IPS-18a (cell line): ENCODE measurements at regions not wholly inside any gene's neighbourhood (a gene's known extent, or its start where the extent isn't known, plus 50 kb on each side); places are given as distances from the start of the nearest gene placed in this dataset.

Experiments used
- H3K27ac ChIP-seq: one replicate; pipeline ENCODE4 v1.5.1; 2013; ENCODE audit warnings: low read length
- H3K27me3 ChIP-seq: one replicate; pipeline ENCODE4 v1.6.1; 2013; ENCODE audit warnings: mild to moderate bottlenecking, low read length; ENCODE audit not compliant: control insufficient read depth, insufficient read depth
- H3K36me3 ChIP-seq: one replicate; pipeline ENCODE4 v1.6.1; 2013; ENCODE audit warnings: low read depth, low read length; ENCODE audit not compliant: control insufficient read depth
- H3K4me1 ChIP-seq: one replicate; pipeline ENCODE4 v1.6.1; 2013; ENCODE audit warnings: low read depth, low read length; ENCODE audit not compliant: control insufficient read depth
- H3K4me3 ChIP-seq: one replicate; pipeline ENCODE4 v1.5.1; 2013; ENCODE audit warnings: low read length
- H3K9ac ChIP-seq: one replicate; pipeline ENCODE4 v1.6.1; 2013; ENCODE audit warnings: mild to moderate bottlenecking, low read length, moderate library complexity
- H3K9me3 ChIP-seq: one replicate; pipeline ENCODE4 v1.6.1; 2013; ENCODE audit warnings: low read depth, low read length; ENCODE audit not compliant: control insufficient read depth

GRCh38 chr17:79299349-79299748 lies 224.7 kb downstream of the ENGASE start:
- H3K9me3 ChIP-seq = no peaks in the 10 kb centered on the region

DNA sequence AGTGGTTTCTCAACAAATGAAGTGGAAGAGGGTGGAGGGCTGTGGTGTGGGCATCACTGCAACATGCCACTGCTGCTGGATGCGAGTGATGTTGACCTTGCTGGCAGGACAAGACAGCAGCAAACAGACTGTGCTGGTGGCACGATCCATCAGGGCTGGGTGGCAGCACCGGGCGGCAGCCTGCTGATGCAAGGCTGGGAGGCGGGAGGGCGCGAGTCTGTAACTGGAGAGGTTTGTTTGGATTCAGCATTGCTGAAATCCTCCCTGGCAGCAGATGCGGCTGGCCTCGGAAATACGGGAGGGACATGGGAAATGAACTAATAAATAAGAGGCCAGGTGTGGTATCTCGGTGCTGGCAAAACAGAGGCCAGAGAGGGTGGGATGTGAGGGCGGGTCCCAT lies 224.2 kb downstream of the ENGASE start:
- H3K4me1 ChIP-seq = no peaks in the 10 kb centered on the region
- H3K27ac ChIP-seq = no peak overlapping the region
- no peak overlapping the region for H3K9ac ChIP-seq
- no peak overlapping the region for H3K4me3 ChIP-seq
- no peaks in the 10 kb centered on the region for H3K9me3 ChIP-seq
- H3K36me3 ChIP-seq = no peaks in the 10 kb centered on the region
- H3K27me3 ChIP-seq = peaks cover 10% of the 10 kb centered on the region

More at GRCh38 chr17:79299349-79299748, 224.7 kb downstream of the ENGASE start:
- H3K4me1 ChIP-seq = no peaks in the 10 kb centered on the region
- peaks cover 10% of the 10 kb centered on the region for H3K27me3 ChIP-seq
- no peak overlapping the region for H3K9ac ChIP-seq
- H3K27ac ChIP-seq = no peak overlapping the region
- H3K4me3 ChIP-seq = no peak overlapping the region
- no peaks in the 10 kb centered on the region for H3K36me3 ChIP-seq

DNA sequence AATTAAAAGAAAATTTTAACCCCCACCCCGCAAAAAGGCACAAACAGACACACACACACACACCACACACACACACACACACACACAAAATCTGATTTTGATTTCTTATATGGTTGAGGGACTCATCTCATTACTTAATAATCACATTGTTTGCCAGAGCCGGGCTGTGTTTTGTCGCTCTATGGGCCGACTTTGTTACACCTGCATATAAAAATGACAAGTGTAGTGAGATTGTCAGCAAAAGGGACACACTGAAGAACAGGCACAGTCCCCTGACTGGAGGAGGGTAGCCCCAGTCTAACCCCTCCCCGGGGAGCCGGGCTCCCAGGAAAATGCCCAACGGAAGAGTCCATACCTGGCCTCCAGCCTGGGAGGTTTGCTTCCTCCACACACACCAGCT lies 221.6 kb downstream of the ENGASE start:
- Histone ChIP-seq H3K9ac (no peak overlapping the region), H3K9me3 (no peaks in the 10 kb centered on the region), H3K27me3 (peaks cover 10% of the 10 kb centered on the region), H3K4me3 (no peak overlapping the region), H3K27ac (no peak overlapping the region), H3K4me1 (no peaks in the 10 kb centered on the region), H3K36me3 (no peaks in the 10 kb centered on the region)

- no peak overlapping the region for H3K9ac ChIP-seq
- H3K4me1 ChIP-seq = no peaks in the 10 kb centered on the region
- no peak overlapping the region for H3K4me3 ChIP-seq
- H3K27me3 ChIP-seq = peaks cover 10% of the 10 kb centered on the region
- no peak overlapping the region for H3K27ac ChIP-seq
- H3K36me3 ChIP-seq = no peaks in the 10 kb centered on the region
- H3K9me3 ChIP-seq = no peaks in the 10 kb centered on the region
Observed at GRCh38 chr17:79295307-79295706, 220.7 kb downstream of the ENGASE start.

DNA sequence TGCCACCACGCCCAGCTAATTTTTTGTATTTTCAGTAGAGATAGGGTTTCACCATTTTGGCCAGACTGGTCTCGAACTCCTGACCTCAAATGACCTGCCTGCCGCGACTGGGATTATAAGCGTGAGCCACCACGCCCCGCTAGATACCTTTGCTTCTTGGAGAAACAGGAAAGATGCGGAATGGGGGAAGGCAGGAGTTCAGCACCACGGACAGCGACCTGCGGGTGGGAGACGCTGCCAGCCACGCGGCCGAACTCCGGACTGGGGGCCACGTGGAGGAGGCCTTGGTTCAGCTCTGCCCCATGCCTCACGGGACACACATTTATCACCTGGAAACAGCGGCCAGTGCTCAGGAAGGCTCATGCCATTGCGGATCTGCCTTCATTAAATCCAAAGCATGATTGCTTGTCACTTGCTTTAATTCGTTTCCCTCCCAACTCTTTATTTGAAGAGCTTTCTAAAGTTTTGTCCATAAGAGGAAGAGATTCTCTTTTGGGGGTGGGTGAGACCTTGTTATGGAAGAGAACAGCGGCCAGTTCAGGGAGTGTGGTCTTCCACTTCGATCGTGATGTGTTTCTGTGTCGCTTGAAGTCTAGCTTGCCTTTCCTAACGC lies 219.9 kb downstream of the ENGASE start:
- Histone ChIP-seq H3K9ac (no peak overlapping the region), H3K27me3 (peaks cover 10% of the 10 kb centered on the region)

DNA sequence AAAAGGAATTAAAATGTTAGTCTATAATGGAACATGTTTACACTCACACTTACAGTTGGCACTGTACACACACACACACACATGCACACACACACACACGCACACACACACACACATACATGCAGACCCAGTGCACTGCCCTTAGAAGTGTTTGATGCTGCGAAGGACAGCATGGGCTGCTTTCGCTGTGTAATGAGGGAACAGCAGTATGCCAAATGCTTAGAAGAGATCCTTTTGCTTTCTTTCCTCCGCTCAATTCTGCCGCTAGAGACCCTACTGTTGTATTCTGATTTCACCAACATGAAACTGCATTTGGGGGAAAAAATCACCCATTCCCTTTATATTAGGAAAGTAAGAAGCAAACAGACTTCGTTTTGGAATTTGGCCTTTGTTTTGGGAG lies 217.9 kb downstream of the ENGASE start:
- H3K4me3 ChIP-seq = no peak overlapping the region
- H3K4me1 ChIP-seq = no peaks in the 10 kb centered on the region
- no peak overlapping the region for H3K27ac ChIP-seq
- H3K27me3 ChIP-seq = peaks cover 10% of the 10 kb centered on the region
- no peaks in the 10 kb centered on the region for H3K9me3 ChIP-seq
- no peak overlapping the region for H3K9ac ChIP-seq
- H3K36me3 ChIP-seq = no peaks in the 10 kb centered on the region

More for the DNA sequence above, 219.9 kb downstream of the ENGASE start:
- H3K36me3 ChIP-seq = no peaks in the 10 kb centered on the region
- no peak overlapping the region for H3K4me3 ChIP-seq
- no peaks in the 10 kb centered on the region for H3K9me3 ChIP-seq
- H3K4me1 ChIP-seq = no peaks in the 10 kb centered on the region
- H3K27ac ChIP-seq = no peak overlapping the region

DNA sequence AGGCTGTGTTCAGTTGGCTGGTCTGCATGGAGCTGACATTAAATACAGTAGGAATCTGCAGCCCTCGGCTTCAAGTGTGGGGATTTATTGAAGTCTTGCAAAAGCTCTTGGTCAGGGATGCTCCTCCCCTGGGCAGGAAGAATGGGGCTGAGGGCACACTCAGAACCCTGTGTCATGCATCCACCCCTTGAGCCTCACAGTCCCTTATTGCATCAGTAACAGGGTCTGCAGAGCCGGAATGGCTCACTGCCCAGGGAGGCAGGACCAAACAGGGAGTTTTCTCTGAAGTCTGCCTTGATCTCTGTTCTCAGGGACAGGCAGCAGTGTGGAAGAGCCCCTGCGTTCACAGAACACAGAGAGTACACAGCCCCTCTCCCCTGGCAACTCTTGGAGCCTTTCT lies 216.8 kb downstream of the ENGASE start:
- peaks cover 10% of the 10 kb centered on the region for H3K27me3 ChIP-seq
- no peaks in the 10 kb centered on the region for H3K4me1 ChIP-seq
- no peak overlapping the region for H3K27ac ChIP-seq
- H3K4me3 ChIP-seq = no peak overlapping the region
- no peaks in the 10 kb centered on the region for H3K36me3 ChIP-seq
- no peaks in the 10 kb centered on the region for H3K9me3 ChIP-seq
- H3K9ac ChIP-seq = no peak overlapping the region

GRCh38 chr17:79290726-79291125 lies 216.1 kb downstream of the ENGASE start:
- Histone ChIP-seq H3K36me3 (no peaks in the 10 kb centered on the region), H3K9me3 (no peaks in the 10 kb centered on the region), H3K4me3 (no peak overlapping the region), H3K9ac (no peak overlapping the region), H3K4me1 (no peaks in the 10 kb centered on the region), H3K27ac (no peak overlapping the region), H3K27me3 (peaks cover 10% of the 10 kb centered on the region)

GRCh38 chr17:79288950-79289349 lies 214.3 kb downstream of the ENGASE start:
- Histone ChIP-seq H3K9me3 (no peaks in the 10 kb centered on the region), H3K9ac (no peak overlapping the region), H3K27me3 (no peaks in the 10 kb centered on the region)

GRCh38 chr17:79286440-79286839 lies 211.8 kb downstream of the ENGASE start:
- Histone ChIP-seq H3K9me3 (no peaks in the 10 kb centered on the region), H3K4me1 (no peaks in the 10 kb centered on the region), H3K27ac (no peak overlapping the region), H3K27me3 (no peaks in the 10 kb centered on the region), H3K36me3 (no peaks in the 10 kb centered on the region), H3K4me3 (no peak overlapping the region), H3K9ac (no peak overlapping the region)

More at GRCh38 chr17:79288950-79289349, 214.3 kb downstream of the ENGASE start:
- no peak overlapping the region for H3K27ac ChIP-seq
- no peak overlapping the region for H3K4me3 ChIP-seq
- no peaks in the 10 kb centered on the region for H3K4me1 ChIP-seq
- no peaks in the 10 kb centered on the region for H3K36me3 ChIP-seq

GRCh38 chr17:79285973-79286372 lies 211.3 kb downstream of the ENGASE start:
- H3K36me3 ChIP-seq = no peaks in the 10 kb centered on the region
- no peak overlapping the region for H3K4me3 ChIP-seq
- H3K9me3 ChIP-seq = no peaks in the 10 kb centered on the region
- no peak overlapping the region for H3K27ac ChIP-seq
- no peak overlapping the region for H3K9ac ChIP-seq
- no peaks in the 10 kb centered on the region for H3K4me1 ChIP-seq
- no peaks in the 10 kb centered on the region for H3K27me3 ChIP-seq

GRCh38 chr17:79282294-79282693 lies 207.7 kb downstream of the ENGASE start:
- no peak overlapping the region for H3K9ac ChIP-seq
- H3K9me3 ChIP-seq = no peaks in the 10 kb centered on the region
- no peak overlapping the region for H3K4me3 ChIP-seq
- no peaks in the 10 kb centered on the region for H3K4me1 ChIP-seq
- no peak overlapping the region for H3K27ac ChIP-seq
- H3K36me3 ChIP-seq = no peaks in the 10 kb centered on the region
- no peaks in the 10 kb centered on the region for H3K27me3 ChIP-seq
